GM23248 (cell line): ENCODE measurements at regions not wholly inside any gene's neighbourhood (a gene's known extent, or its start where the extent isn't known, plus 50 kb on each side); places are given as distances from the start of the nearest gene placed in this dataset.
"Not testable (repeated sequence)": the region's sequence is repeated elsewhere in the genome, so short reads cannot be mapped to it uniquely, and the experiment has no call there.

Experiments
- DNase-seq: peaks from one replicate; pipeline ENCODE4 v3.0.0-alpha.2; 2015
- H2AFZ ChIP-seq: fragments of 200-600 bp; sonication (generic); 2 replicates; pipeline ENCODE4 v1.6.1; 2016; ENCODE audit warnings: antibody characterized with exemption
- H3F3A ChIP-seq: fragments of 200-600 bp; sonication (generic); 2 replicates; pipeline ENCODE4 v1.6.1; 2016; ENCODE audit warnings: mild to moderate bottlenecking, antibody characterized with exemption, mixed run types; ENCODE audit not compliant: insufficient read depth
- H3K27ac ChIP-seq: fragments of 200-600 bp; sonication (generic); 2 replicates; pipeline ENCODE4 v1.5.1; 2016; ENCODE audit warnings: mild to moderate bottlenecking
- H3K27me3 ChIP-seq: fragments of 200-600 bp; sonication (generic); replicated peaks from 2 replicates; pipeline ENCODE4 v1.6.1; 2016; ENCODE audit warnings: mild to moderate bottlenecking; ENCODE audit not compliant: insufficient read depth
- H3K36me3 ChIP-seq: fragments of 200-600 bp; sonication (generic); 2 replicates; pipeline ENCODE4 v1.6.1; 2016; ENCODE audit warnings: low read depth, mild to moderate bottlenecking
- H3K4me1 ChIP-seq: fragments of 200-600 bp; sonication (generic); 2 replicates; pipeline ENCODE4 v1.6.1; 2016; ENCODE audit warnings: mild to moderate bottlenecking; ENCODE audit not compliant: insufficient read depth
- H3K4me2 ChIP-seq: fragments of 200-600 bp; sonication (generic); one replicate; pipeline ENCODE4 v1.6.1; 2016; ENCODE audit warnings: mild to moderate bottlenecking; ENCODE audit not compliant: unreplicated experiment
- H3K4me3 ChIP-seq: fragments of 200-600 bp; sonication (generic); 2 replicates; pipeline ENCODE4 v1.5.1; 2016; ENCODE audit warnings: mild to moderate bottlenecking
- H3K79me2 ChIP-seq: fragments of 200-600 bp; sonication (generic); 2 replicates; pipeline ENCODE4 v1.6.1; 2016; ENCODE audit warnings: mild to moderate bottlenecking; ENCODE audit not compliant: insufficient read depth
- H3K9ac ChIP-seq: fragments of 200-600 bp; sonication (generic); 2 replicates; pipeline ENCODE4 v1.6.1; 2016; ENCODE audit warnings: mild to moderate bottlenecking
- H3K9me2 ChIP-seq: fragments of 200-600 bp; sonication (generic); 2 replicates; pipeline ENCODE4 v1.6.1; 2016; ENCODE audit warnings: mixed run types, mild to moderate bottlenecking, moderate library complexity; ENCODE audit not compliant: insufficient read depth
- H3K9me3 ChIP-seq: fragments of 200-600 bp; sonication (generic); one replicate; pipeline ENCODE4 v1.6.1; 2017; ENCODE audit warnings: low read depth
- H4K20me1 ChIP-seq: fragments of 200-600 bp; sonication (generic); 2 replicates; pipeline ENCODE4 v1.6.0; 2016; ENCODE audit not compliant: insufficient read depth
- EZH2 ChIP-seq: fragments of 200-600 bp; sonication (generic); IDR thresholded peaks from 2 replicates; pipeline ENCODE4 v1.6.1; 2018; ENCODE audit warnings: antibody characterized with exemption, mild to moderate bottlenecking; ENCODE audit not compliant: insufficient read depth, poor library complexity, severe bottlenecking
- EZH2phosphoT487 ChIP-seq: fragments of 200-600 bp; sonication (generic); IDR thresholded peaks from 2 replicates; pipeline ENCODE4 v1.6.1; 2018; ENCODE audit warnings: antibody characterized with exemption, moderate library complexity, mild to moderate bottlenecking, low read depth; ENCODE audit not compliant: insufficient read depth
- WGBS, 2 experiments: methylation state at CpG; one replicate each; pipeline ENCODE4 v1.1.6; 2015 to 2017; ENCODE audit warnings: low lambda C conversion rate in 2 of 2, low coverage in 1 of 2; ENCODE audit errors: missing lambda C conversion rate in 2 of 2; 5-methylcytosine and 5-hydroxymethylcytosine counted together
- in situ Hi-C: fragments of 300-500 bp; cut with MboI; formaldehyde crosslinking; loops from 2 replicates; pipeline ENCODE4 v1.15.0; 2020

- no peaks in the 10 kb centered on the region for H3K9me2 ChIP-seq
- H3K27me3 ChIP-seq: no peaks in the 10 kb centered on the region
- H3K9ac ChIP-seq: no peak overlapping the region
- H3K4me2 ChIP-seq: no peak overlapping the region
- no peak overlapping the region for H3K4me3 ChIP-seq
- H3F3A ChIP-seq: no peaks in the 10 kb centered on the region
- no peak overlapping the region for H2AFZ ChIP-seq
- H4K20me1 ChIP-seq: no peaks in the 10 kb centered on the region
- H3K4me1 ChIP-seq: no peaks in the 10 kb centered on the region
- H3K36me3 ChIP-seq: no peaks in the 10 kb centered on the region
- in situ Hi-C loops: no loop called here
- no peaks in the 10 kb centered on the region for H3K9me3 ChIP-seq
- TF ChIP-seq EZH2phosphoT487: no peak
- no peak for TF ChIP-seq EZH2
- DNase-seq: no peak
- H3K79me2 ChIP-seq: no peaks in the 10 kb centered on the region
- H3K27ac ChIP-seq: no peak overlapping the region
Measured at GRCh38 chr5:28957450-28957849, 1919.1 kb upstream of the CDH9 start.

GRCh38 chr5:28954074-28954473, 1915.7 kb upstream of the CDH9 start:
- no peak overlapping the region for H2AFZ ChIP-seq
- H3K9me2 ChIP-seq: no peaks in the 10 kb centered on the region
- in situ Hi-C loops: no loop called here
- no peaks in the 10 kb centered on the region for H4K20me1 ChIP-seq
- no peaks in the 10 kb centered on the region for H3F3A ChIP-seq
- no peak overlapping the region for H3K4me3 ChIP-seq
- no peak overlapping the region for H3K9ac ChIP-seq
- WGBS, 2 experiments: 27 to 30% methylated on average over 4 of the region's 4 CpGs
- H3K9me3 ChIP-seq: no peaks in the 10 kb centered on the region
- H3K79me2 ChIP-seq: no peaks in the 10 kb centered on the region
- no peaks in the 10 kb centered on the region for H3K4me1 ChIP-seq
- H3K27ac ChIP-seq: no peak overlapping the region
- TF ChIP-seq EZH2phosphoT487 (no peak), EZH2 (no peak)
- DNase-seq: no peak
- H3K4me2 ChIP-seq: no peak overlapping the region
- H3K27me3 ChIP-seq: no peaks in the 10 kb centered on the region
- no peaks in the 10 kb centered on the region for H3K36me3 ChIP-seq

GRCh38 chr5:28947865-28948264, 1909.5 kb upstream of the CDH9 start:
- no peaks in the 10 kb centered on the region for H3K4me1 ChIP-seq
- TF ChIP-seq EZH2phosphoT487: no peak
- no peak for TF ChIP-seq EZH2
- in situ Hi-C loops: no loop called here
- H3F3A ChIP-seq: no peaks in the 10 kb centered on the region
- no peaks in the 10 kb centered on the region for H3K9me2 ChIP-seq
- no peaks in the 10 kb centered on the region for H3K36me3 ChIP-seq
- H3K4me3 ChIP-seq: no peak overlapping the region
- no peaks in the 10 kb centered on the region for H3K9me3 ChIP-seq
- H3K9ac ChIP-seq: no peak overlapping the region
- no peak for DNase-seq
- no peaks in the 10 kb centered on the region for H3K79me2 ChIP-seq
- no peak overlapping the region for H3K27ac ChIP-seq
- H3K27me3 ChIP-seq: no peaks in the 10 kb centered on the region
- no peak overlapping the region for H3K4me2 ChIP-seq
- no peak overlapping the region for H2AFZ ChIP-seq
- no peaks in the 10 kb centered on the region for H4K20me1 ChIP-seq
- 7 to 13% methylated on average over 2 of the region's 2 CpGs for WGBS, 2 experiments

GRCh38 chr5:28945859-28946258, 1907.5 kb upstream of the CDH9 start:
- Histone ChIP-seq H3K27me3 (no peaks in the 10 kb centered on the region), H3K4me3 (no peak overlapping the region), H3K9ac (no peak overlapping the region), H3K27ac (no peak overlapping the region), H2AFZ (no peak overlapping the region), H3K79me2 (no peaks in the 10 kb centered on the region), H3K9me2 (no peaks in the 10 kb centered on the region), H3K4me1 (no peaks in the 10 kb centered on the region), H4K20me1 (no peaks in the 10 kb centered on the region), H3K4me2 (no peak overlapping the region), H3K36me3 (no peaks in the 10 kb centered on the region), H3F3A (no peaks in the 10 kb centered on the region), H3K9me3 (no peaks in the 10 kb centered on the region)
- in situ Hi-C loops: no loop called here
- no peak for TF ChIP-seq EZH2
- no peak for TF ChIP-seq EZH2phosphoT487
- DNase-seq: no peak

- 74 to 79% methylated on average over 17 to 24 of the region's 24 CpGs for WGBS, 2 experiments
- H3K9ac ChIP-seq, H3K36me3 ChIP-seq, H3K4me1 ChIP-seq, H3F3A ChIP-seq, DNase-seq, H3K4me2 ChIP-seq, in situ Hi-C loops, H3K9me3 ChIP-seq, H3K79me2 ChIP-seq, H2AFZ ChIP-seq, H3K9me2 ChIP-seq, H3K27ac ChIP-seq, H3K27me3 ChIP-seq, H4K20me1 ChIP-seq, H3K4me3 ChIP-seq: not testable (repeated sequence)
Measured at GRCh38 chr5:28929366-28929765, 1891.0 kb upstream of the CDH9 start.

- H3K9ac ChIP-seq, in situ Hi-C loops: not testable (repeated sequence)
Measured at GRCh38 chr5:28928327-28928790, 1890.0 kb upstream of the CDH9 start.

More at GRCh38 chr5:28928327-28928790, 1890.0 kb upstream of the CDH9 start:
- 67 to 71% methylated on average over 22 to 23 of the region's 23 CpGs for WGBS, 2 experiments
- not testable (repeated sequence) for H3K27ac ChIP-seq, H3K9me2 ChIP-seq, H3K4me2 ChIP-seq, H3K36me3 ChIP-seq, H3K27me3 ChIP-seq, H3K4me3 ChIP-seq, H3K79me2 ChIP-seq, H4K20me1 ChIP-seq, DNase-seq, H3K4me1 ChIP-seq, H2AFZ ChIP-seq, H3F3A ChIP-seq, H3K9me3 ChIP-seq
